HCT116 (cell line): ENCODE measurements at regions not wholly inside any gene's neighbourhood (a gene's known extent, or its start where the extent isn't known, plus 50 kb on each side); places are given as distances from the start of the nearest gene placed in this dataset.

Source experiments
- CEBPB ChIP-seq: IDR thresholded peaks from 2 replicates; pipeline ENCODE4 v1.6.1; 2012; ENCODE audit warnings: low read depth
- CTCF ChIP-seq, 3 experiments: fragments of 200-600 bp in 1 of 3; sonication (generic) in 1 of 3; IDR thresholded peaks in 2 of 3; conservative IDR thresholded peaks in 1 of 3; 2 replicates each; pipeline ENCODE4 v1.5.1; 2012 to 2017; ENCODE audit warnings: low read depth in 2 of 3, low read length in 2 of 3, antibody characterized with exemption in 1 of 3, borderline replicate concordance in 1 of 3, control low read depth in 1 of 3, mild to moderate bottlenecking in 1 of 3, mixed read lengths in 1 of 3, mixed run types in 1 of 3, moderate library complexity in 1 of 3; ENCODE audit not compliant: insufficient read depth in 1 of 3
- EZH2 ChIP-seq: fragments of 200-600 bp; sonication (generic); IDR thresholded peaks from 2 replicates; pipeline ENCODE4 v1.6.1; 2017; ENCODE audit warnings: antibody characterized with exemption, mixed run types
- EZH2phosphoT487 ChIP-seq: fragments of 200-600 bp; IDR thresholded peaks from 2 replicates; pipeline ENCODE4 v1.6.1; 2018; ENCODE audit warnings: antibody characterized with exemption, borderline replicate concordance
- JUND ChIP-seq: IDR thresholded peaks from 2 replicates; pipeline ENCODE4 v1.6.1; 2012
- POLR2A ChIP-seq: IDR thresholded peaks from 2 replicates; pipeline ENCODE4 v1.7.0; 2011; ENCODE audit warnings: borderline replicate concordance; ENCODE audit not compliant: insufficient read depth, insufficient read length; ENCODE audit errors: extremely low read depth
- POLR2AphosphoS5 ChIP-seq: IDR thresholded peaks from 2 replicates; pipeline ENCODE4 v1.6.1; 2011; ENCODE audit warnings: mild to moderate bottlenecking, low read depth, low read length, moderate library complexity
- RAD21 ChIP-seq: IDR thresholded peaks from 2 replicates; pipeline ENCODE4 v1.6.1; 2012; ENCODE audit warnings: low read depth, mild to moderate bottlenecking
- REST ChIP-seq: IDR thresholded peaks from 2 replicates; pipeline ENCODE4 v1.6.1; 2012; ENCODE audit warnings: low read depth
- TCF7L2 ChIP-seq: IDR thresholded peaks from 2 replicates; pipeline ENCODE4 v1.7.0; 2011; ENCODE audit warnings: borderline replicate concordance, inconsistent platforms; ENCODE audit not compliant: insufficient read depth, insufficient read length; ENCODE audit errors: extremely low read depth
- YY1 ChIP-seq: IDR thresholded peaks from 2 replicates; pipeline ENCODE4 v1.6.1; 2011; ENCODE audit warnings: low read length, low read depth, moderate library complexity, mild to moderate bottlenecking; ENCODE audit not compliant: insufficient replicate concordance; ENCODE audit errors: extremely low read depth
- ZFX ChIP-seq: fragments of 450-650 bp; IDR thresholded peaks from 2 replicates; pipeline ENCODE4 v1.6.1; 2017
- ZNF274 ChIP-seq: fragments of 200-500 bp; sonication (Bioruptor generic); IDR thresholded peaks from 2 replicates; pipeline ENCODE4 v1.6.1; 2014; ENCODE audit warnings: mild to moderate bottlenecking, low read depth, low read length, inconsistent platforms
- TF ChIP-seq, protein P1 (sequence below): IDR thresholded peaks from 2 replicates; pipeline ENCODE4 v1.6.1; 2012

- TF ChIP-seq CTCF (IDR thresholded peaks at IDR 0.05 in 2 of 3, conservative IDR thresholded peaks at IDR 0.05 in 1 of 3; ENCODE audit: borderline replicate concordance in 1 of 3, insufficient read depth in 1 of 3, low read depth in 2 of 3, low read length in 2 of 3): no peak
- TF ChIP-seq EZH2: no peak
- no peak for TF ChIP-seq JUND
- TF ChIP-seq REST: no peak
- no peak for TF ChIP-seq CEBPB
- no peak for TF ChIP-seq POLR2A
- TF ChIP-seq POLR2AphosphoS5: no peak
- no peak for TF ChIP-seq EZH2phosphoT487
- TF ChIP-seq RAD21: no peak
- no peak for TF ChIP-seq ZNF274
- TF ChIP-seq, protein P1, sequence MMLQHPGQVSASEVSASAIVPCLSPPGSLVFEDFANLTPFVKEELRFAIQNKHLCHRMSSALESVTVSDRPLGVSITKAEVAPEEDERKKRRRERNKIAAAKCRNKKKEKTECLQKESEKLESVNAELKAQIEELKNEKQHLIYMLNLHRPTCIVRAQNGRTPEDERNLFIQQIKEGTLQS: no peak
- no peak for TF ChIP-seq YY1
- TF ChIP-seq ZFX: no peak
- TF ChIP-seq TCF7L2: no peak
These were observed 145.8 kb upstream of the SFRP2 start for GRCh38 chr4:153934688-153935017.
